H1 (cell line): ENCODE measurements at regions not wholly inside any gene's neighbourhood (a gene's known extent, or its start where the extent isn't known, plus 50 kb on each side); places are given as distances from the start of the nearest gene placed in this dataset.

Experiments used
- BCL11A ChIP-seq, 2 experiments: IDR thresholded peaks; one replicate each; pipeline ENCODE4 v1.6.1; 2011; ENCODE audit warnings: low read depth in 2 of 2, low read length in 2 of 2, mild to moderate bottlenecking in 2 of 2
- BRCA1 ChIP-seq: IDR thresholded peaks from 2 replicates; pipeline ENCODE4 v1.6.1; 2012; ENCODE audit warnings: low read depth, low read length, improper control_type of control experiment
- EGR1 ChIP-seq: IDR thresholded peaks from 2 replicates; pipeline ENCODE4 v1.6.1; 2011; ENCODE audit warnings: low read depth, low read length, borderline replicate concordance
- PHF8 ChIP-seq: fragments of 200-600 bp; sonication (generic); conservative IDR thresholded peaks from 2 replicates; pipeline ENCODE4 v1.7.1; 2012; ENCODE audit warnings: low read depth, mild to moderate bottlenecking, inconsistent platforms, low read length, moderate library complexity
- SIRT6 ChIP-seq: IDR thresholded peaks from one replicate; pipeline ENCODE4 v1.7.1; 2012; ENCODE audit warnings: low read length, inconsistent platforms
- SRF ChIP-seq: IDR thresholded peaks from 2 replicates; pipeline ENCODE4 v1.6.1; 2011; ENCODE audit warnings: mild to moderate bottlenecking, low read depth, low read length, moderate library complexity

- no peak for TF ChIP-seq SRF
- TF ChIP-seq PHF8, result no peak
- TF ChIP-seq SIRT6, result no peak
- TF ChIP-seq EGR1, result no peak
- TF ChIP-seq BCL11A (IDR thresholded peaks at IDR 0.05; ENCODE audit: low read depth in 2 of 2, low read length in 2 of 2), result no peak
- TF ChIP-seq BRCA1, result no peak
These were observed 265.1 kb upstream of the KLF14 start (continued) for GRCh38 chr7:130998993-130999602.
